ENCODE measurements at regions not wholly inside any gene's neighbourhood (a gene's known extent, or its start where the extent isn't known, plus 50 kb on each side); places are given as distances from the start of the nearest gene placed in this dataset.

DNA sequence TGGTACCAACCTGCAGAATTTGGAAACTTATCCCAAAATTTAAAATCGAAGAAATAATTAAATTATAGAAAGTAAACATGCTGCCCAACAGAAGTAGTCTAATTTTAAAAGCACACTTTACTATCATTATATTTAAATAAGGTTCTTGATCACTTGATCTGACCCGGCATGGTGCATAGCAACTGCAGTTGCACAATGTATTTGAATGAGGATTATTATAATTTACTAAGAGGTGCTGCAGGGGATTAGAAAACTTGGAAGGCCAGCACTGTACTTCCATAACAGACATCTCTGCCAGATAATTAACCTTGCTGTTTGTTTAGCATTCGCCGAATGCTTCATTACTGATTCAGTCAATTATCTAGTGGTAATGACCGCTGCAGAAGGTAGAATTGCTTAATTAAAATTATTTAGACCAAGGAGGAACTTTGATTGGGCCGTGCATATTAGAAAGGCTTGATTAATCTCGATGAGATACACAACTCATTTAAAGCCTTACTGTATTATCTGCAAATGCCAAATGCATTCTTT lies 971.6 kb downstream of the ZPLD1 start:
- H3K4me3 ChIP-seq (ENCODE audit: low read depth, low read length): no peak overlapping the region
- TF ChIP-seq MYC (IDR thresholded peaks at IDR 0.05; ENCODE audit: low read depth, low read length) (no peak), POLR2A (IDR thresholded peaks at IDR 0.05; ENCODE audit: extremely low read depth, insufficient read length) (no peak)
- TF ChIP-seq, protein P1, sequence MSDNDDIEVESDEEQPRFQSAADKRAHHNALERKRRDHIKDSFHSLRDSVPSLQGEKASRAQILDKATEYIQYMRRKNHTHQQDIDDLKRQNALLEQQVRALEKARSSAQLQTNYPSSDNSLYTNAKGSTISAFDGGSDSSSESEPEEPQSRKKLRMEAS (IDR thresholded peaks at IDR 0.05; ENCODE audit: low read depth, low read length): no peak
- TF ChIP-seq, protein P2, sequence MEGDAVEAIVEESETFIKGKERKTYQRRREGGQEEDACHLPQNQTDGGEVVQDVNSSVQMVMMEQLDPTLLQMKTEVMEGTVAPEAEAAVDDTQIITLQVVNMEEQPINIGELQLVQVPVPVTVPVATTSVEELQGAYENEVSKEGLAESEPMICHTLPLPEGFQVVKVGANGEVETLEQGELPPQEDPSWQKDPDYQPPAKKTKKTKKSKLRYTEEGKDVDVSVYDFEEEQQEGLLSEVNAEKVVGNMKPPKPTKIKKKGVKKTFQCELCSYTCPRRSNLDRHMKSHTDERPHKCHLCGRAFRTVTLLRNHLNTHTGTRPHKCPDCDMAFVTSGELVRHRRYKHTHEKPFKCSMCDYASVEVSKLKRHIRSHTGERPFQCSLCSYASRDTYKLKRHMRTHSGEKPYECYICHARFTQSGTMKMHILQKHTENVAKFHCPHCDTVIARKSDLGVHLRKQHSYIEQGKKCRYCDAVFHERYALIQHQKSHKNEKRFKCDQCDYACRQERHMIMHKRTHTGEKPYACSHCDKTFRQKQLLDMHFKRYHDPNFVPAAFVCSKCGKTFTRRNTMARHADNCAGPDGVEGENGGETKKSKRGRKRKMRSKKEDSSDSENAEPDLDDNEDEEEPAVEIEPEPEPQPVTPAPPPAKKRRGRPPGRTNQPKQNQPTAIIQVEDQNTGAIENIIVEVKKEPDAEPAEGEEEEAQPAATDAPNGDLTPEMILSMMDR (IDR thresholded peaks at IDR 0.05; ENCODE audit: low read depth, low read length): no peak
- DNase-seq (ENCODE audit: low read depth): no peak

DNA sequence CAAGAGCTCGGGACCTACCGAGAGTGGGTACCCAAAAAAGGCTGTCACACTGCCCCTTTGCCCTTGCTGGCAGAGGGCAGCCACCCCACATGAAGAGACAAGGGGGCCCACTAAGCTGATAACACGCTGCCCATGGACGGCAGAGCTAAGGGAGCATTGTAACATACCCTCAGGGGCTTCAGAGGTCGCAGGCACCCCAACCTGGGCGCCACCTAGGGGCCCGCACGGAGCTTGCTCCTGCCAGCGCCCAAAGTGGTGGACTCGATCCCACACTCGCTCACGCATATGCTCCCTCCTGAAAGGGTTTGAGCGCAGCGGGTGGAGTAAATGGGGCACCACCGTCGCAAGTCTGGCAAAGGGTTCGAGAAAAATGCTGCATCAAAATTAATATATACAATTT lies 975.4 kb downstream of the ZPLD1 start:
- no peak overlapping the region for H3K4me3 ChIP-seq (ENCODE audit: low read depth, low read length)
- TF ChIP-seq, protein P2 (IDR thresholded peaks at IDR 0.05; ENCODE audit: low read depth, low read length): no peak
- peak; percentile 7 for DNase-seq (ENCODE audit: low read depth)

DNA sequence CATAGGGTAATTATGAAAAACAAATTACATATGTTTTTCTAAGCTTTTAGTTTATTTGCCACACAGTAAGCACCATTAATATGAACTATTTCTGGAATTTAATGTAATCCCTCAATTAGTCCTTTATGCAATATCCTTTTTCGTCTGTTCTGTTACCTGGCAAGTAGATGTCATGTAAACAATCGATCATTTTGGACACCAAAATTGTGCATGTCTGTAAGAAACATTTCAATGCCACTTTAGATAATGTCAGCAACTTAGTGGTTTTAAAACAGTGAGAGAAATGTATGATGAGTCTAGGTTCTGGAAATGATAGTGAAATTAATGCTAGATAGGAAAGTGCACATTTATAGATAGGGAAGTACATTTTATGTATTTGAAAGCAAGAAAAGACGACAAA lies 986.6 kb downstream of the ZPLD1 start:
- H3K4me3 ChIP-seq (ENCODE audit: low read depth, low read length): no peak overlapping the region
- no peak for DNase-seq (ENCODE audit: low read depth)
- TF ChIP-seq MYC (IDR thresholded peaks at IDR 0.05; ENCODE audit: low read depth, low read length) (no peak), POLR2A (IDR thresholded peaks at IDR 0.05; ENCODE audit: extremely low read depth, insufficient read length) (no peak)
- TF ChIP-seq, protein P1 (IDR thresholded peaks at IDR 0.05; ENCODE audit: low read depth, low read length): no peak
- TF ChIP-seq, protein P2 (IDR thresholded peaks at IDR 0.05; ENCODE audit: low read depth, low read length): no peak

DNA sequence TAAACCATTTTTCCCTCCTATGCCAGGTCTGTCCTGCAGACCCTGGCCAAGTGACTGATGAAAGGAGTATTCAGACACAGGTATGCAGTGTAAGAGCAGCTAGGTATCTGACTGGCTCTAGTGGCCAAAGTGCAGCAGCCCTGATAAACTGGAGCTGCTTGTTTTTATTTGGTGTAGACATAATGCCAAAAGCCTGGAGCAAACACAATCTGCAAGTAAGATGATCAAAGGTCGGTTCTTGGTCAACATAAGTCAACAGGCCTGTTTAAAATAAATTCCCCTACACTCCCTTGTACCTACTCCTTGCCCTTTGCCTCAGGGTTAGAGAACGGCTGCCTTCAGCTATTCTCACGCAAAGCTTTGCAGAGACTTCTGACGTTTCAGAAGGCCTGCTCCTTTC lies 1003.1 kb downstream of the ZPLD1 start:
- no peak overlapping the region for H3K4me3 ChIP-seq (ENCODE audit: low read depth, low read length)
- no peak for DNase-seq (ENCODE audit: low read depth)
- no peak for TF ChIP-seq POLR2A (IDR thresholded peaks at IDR 0.05; ENCODE audit: extremely low read depth, insufficient read length)
- no peak for TF ChIP-seq MYC (IDR thresholded peaks at IDR 0.05; ENCODE audit: low read depth, low read length)
- TF ChIP-seq, protein P2 (IDR thresholded peaks at IDR 0.05; ENCODE audit: low read depth, low read length): no peak
- TF ChIP-seq, protein P1 (IDR thresholded peaks at IDR 0.05; ENCODE audit: low read depth, low read length): no peak

DNA sequence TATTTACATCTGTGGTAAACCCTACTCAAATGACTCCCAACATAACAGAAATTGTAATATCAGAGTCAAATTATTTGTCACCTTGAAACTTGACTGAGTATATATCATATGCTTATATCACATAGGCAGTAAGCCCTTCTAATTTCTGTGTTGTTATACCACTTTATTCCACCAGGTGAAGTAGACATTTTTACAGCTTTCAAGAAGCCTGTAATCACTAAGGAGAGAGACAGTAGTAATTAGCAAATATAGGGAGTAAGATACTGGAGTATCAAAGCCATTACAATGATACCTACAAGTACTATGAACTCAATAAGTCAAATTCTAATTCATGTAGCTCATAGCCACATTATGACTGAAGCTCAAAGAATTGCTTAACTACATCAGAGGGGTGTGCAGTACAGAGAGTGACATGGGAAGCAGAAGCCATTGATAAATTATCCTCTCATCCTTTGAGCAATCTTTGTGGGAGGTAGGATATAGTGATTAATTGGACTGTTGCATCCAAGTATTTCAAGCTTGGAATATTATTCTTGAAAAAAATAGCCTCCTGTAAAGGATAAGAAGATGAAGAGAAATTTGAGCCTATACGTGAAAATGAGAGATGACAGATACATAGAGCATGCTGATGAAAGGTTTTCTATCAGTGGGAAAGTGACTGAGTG lies 1005.9 kb downstream of the ZPLD1 start:
- DNase-seq (ENCODE audit: low read depth): peak; percentile 23
- TF ChIP-seq MYC (IDR thresholded peaks at IDR 0.05; ENCODE audit: low read depth, low read length): no peak
- TF ChIP-seq, protein P2 (IDR thresholded peaks at IDR 0.05; ENCODE audit: low read depth, low read length): no peak
- no peak overlapping the region for H3K4me3 ChIP-seq (ENCODE audit: low read depth, low read length)

All from NB4 (cell line).